ENCODE measurements at regions not wholly inside any gene's neighbourhood (a gene's known extent, or its start where the extent isn't known, plus 50 kb on each side); places are given as distances from the start of the nearest gene placed in this dataset.

- H3K27ac ChIP-seq: peak overlapping the region; percentile 27
- no peaks in the 10 kb centered on the region for H3K27me3 ChIP-seq
- 46% methylated on average over 13 of the region's 13 CpGs for WGBS (ENCODE audit: low lambda C conversion rate, missing lambda C conversion rate)
- TF ChIP-seq EZH2phosphoT487 (IDR thresholded peaks at IDR 0.05; ENCODE audit: low read depth, severe bottlenecking, unreplicated experiment) (no peak), CTCF (IDR thresholded peaks at IDR 0.05; ENCODE audit: poor library complexity) (peak; percentile 38)
- H3K9me2 ChIP-seq (replicated peaks; ENCODE audit: insufficient read depth): no peaks in the 10 kb centered on the region
- H3K9me3 ChIP-seq (ENCODE audit: low read depth): no peaks in the 10 kb centered on the region
- H2AFZ ChIP-seq: no peak overlapping the region
- no peaks in the 10 kb centered on the region for H3K36me3 ChIP-seq (replicated peaks; ENCODE audit: insufficient read depth, low read depth)
- no peak overlapping the region for H3K4me2 ChIP-seq
- no peaks in the 10 kb centered on the region for H4K20me1 ChIP-seq (ENCODE audit: insufficient read depth, poor library complexity, severe bottlenecking)
- no peaks in the 10 kb centered on the region for H3K79me2 ChIP-seq
- DNase-seq (ENCODE audit: low spot score): peak; percentile 39
- peaks cover 23% of the 10 kb centered on the region for H3K4me1 ChIP-seq (ENCODE audit: insufficient read depth)
- no peak overlapping the region for H3K4me3 ChIP-seq
Measured at GRCh38 chr2:111663471-111664274, 220.3 kb downstream of the ANAPC1 start.

- Histone ChIP-seq H3K27me3 (no peaks in the 10 kb centered on the region), H3K9me3 (ENCODE audit: low read depth) (no peaks in the 10 kb centered on the region), H3K4me3 (no peak overlapping the region), H3K9me2 (replicated peaks; ENCODE audit: insufficient read depth) (no peaks in the 10 kb centered on the region), H4K20me1 (ENCODE audit: insufficient read depth, poor library complexity, severe bottlenecking) (no peaks in the 10 kb centered on the region), H3K36me3 (replicated peaks; ENCODE audit: insufficient read depth, low read depth) (no peaks in the 10 kb centered on the region), H3K4me1 (ENCODE audit: insufficient read depth) (peaks cover 17% of the 10 kb centered on the region), H3K4me2 (no peak overlapping the region), H3K27ac (no peak overlapping the region), H3K79me2 (no peaks in the 10 kb centered on the region), H2AFZ (no peak overlapping the region)
- 89% methylated on average over 4 of the region's 4 CpGs for WGBS (ENCODE audit: low lambda C conversion rate, missing lambda C conversion rate)
- DNase-seq (ENCODE audit: low spot score): no peak
- TF ChIP-seq EZH2 (IDR thresholded peaks at IDR 0.05; ENCODE audit: borderline replicate concordance): no peak
- TF ChIP-seq EZH2phosphoT487 (IDR thresholded peaks at IDR 0.05; ENCODE audit: low read depth, severe bottlenecking, unreplicated experiment): no peak
- no peak for TF ChIP-seq CTCF (IDR thresholded peaks at IDR 0.05; ENCODE audit: poor library complexity)
Measured at GRCh38 chr2:111664275-111664850, 219.6 kb downstream of the ANAPC1 start.

GRCh38 chr2:111665011-111665410 lies 219.0 kb downstream of the ANAPC1 start:
- TF ChIP-seq EZH2 (IDR thresholded peaks at IDR 0.05; ENCODE audit: borderline replicate concordance): no peak
- no peak for TF ChIP-seq CTCF (IDR thresholded peaks at IDR 0.05; ENCODE audit: poor library complexity)
- no peak for TF ChIP-seq EZH2phosphoT487 (IDR thresholded peaks at IDR 0.05; ENCODE audit: low read depth, severe bottlenecking, unreplicated experiment)
- 91% methylated on average over 6 of the region's 7 CpGs for WGBS (ENCODE audit: low lambda C conversion rate, missing lambda C conversion rate)

More at GRCh38 chr2:111665011-111665410, 219.0 kb downstream of the ANAPC1 start:
- Histone ChIP-seq H3K27ac (no peak overlapping the region), H4K20me1 (ENCODE audit: insufficient read depth, poor library complexity, severe bottlenecking) (no peaks in the 10 kb centered on the region), H3K4me2 (no peak overlapping the region), H3K79me2 (no peaks in the 10 kb centered on the region), H3K27me3 (no peaks in the 10 kb centered on the region), H3K9me2 (replicated peaks; ENCODE audit: insufficient read depth) (no peaks in the 10 kb centered on the region), H3K4me1 (ENCODE audit: insufficient read depth) (peaks cover 12% of the 10 kb centered on the region), H3K9me3 (ENCODE audit: low read depth) (no peaks in the 10 kb centered on the region), H3K36me3 (replicated peaks; ENCODE audit: insufficient read depth, low read depth) (no peaks in the 10 kb centered on the region), H2AFZ (no peak overlapping the region), H3K4me3 (no peak overlapping the region)
- no peak for DNase-seq (ENCODE audit: low spot score)
